ENCODE measurements at regions not wholly inside any gene's neighbourhood (a gene's known extent, or its start where the extent isn't known, plus 50 kb on each side); places are given as distances from the start of the nearest gene placed in this dataset.

- TF ChIP-seq JUNB (IDR thresholded peaks at IDR 0.05; ENCODE audit: unreplicated experiment) (no peak), CTCF (conservative IDR thresholded peaks at IDR 0.05; ENCODE audit: low read depth in 2 of 2) (no peak), POLR2AphosphoS5 (IDR thresholded peaks at IDR 0.05; ENCODE audit: low read depth) (no peak), EZH2phosphoT487 (IDR thresholded peaks at IDR 0.05; ENCODE audit: unreplicated experiment) (no peak), REST (IDR thresholded peaks at IDR 0.05; ENCODE audit: unreplicated experiment) (no peak), EZH2 (IDR thresholded peaks at IDR 0.05; ENCODE audit: low read depth, unreplicated experiment) (no peak)
Measured at GRCh38 chr21:28783641-28784185, 209.0 kb downstream of the LTN1 start (continued).

GRCh38 chr21:28781602-28782276, 210.9 kb downstream of the LTN1 start:
- Histone ChIP-seq H3K27me3 (ENCODE audit: insufficient read depth) (no peaks in the 10 kb centered on the region), H3K4me1 (ENCODE audit: insufficient read depth) (no peaks in the 10 kb centered on the region), H4K20me1 (replicated peaks; ENCODE audit: insufficient read depth) (no peaks in the 10 kb centered on the region), H3K27ac (ENCODE audit: low read depth) (no peak overlapping the region), H3K36me3 (ENCODE audit: insufficient read depth) (no peaks in the 10 kb centered on the region), H3K4me2 (no peak overlapping the region), H3K79me2 (replicated peaks; ENCODE audit: insufficient read depth) (no peaks in the 10 kb centered on the region), H3K4me3 (no peak overlapping the region), H2AFZ (no peak overlapping the region), H3F3A (replicated peaks; ENCODE audit: low read depth) (no peaks in the 10 kb centered on the region), H3K9me2 (ENCODE audit: insufficient read depth) (peaks cover 26% of the 10 kb centered on the region)
- DNase-seq (ENCODE audit: low spot score) (peak; percentile 51), ATAC-seq (no peak)
- TF ChIP-seq NANOG (IDR thresholded peaks at IDR 0.05; ENCODE audit: borderline replicate concordance) (no peak), ZNF462 (CRISPR knock-in tag; IDR thresholded peaks at IDR 0.05) (no peak), ZNF331 (CRISPR knock-in tag; IDR thresholded peaks at IDR 0.05; ENCODE audit: low read depth) (no peak), CTCF (conservative IDR thresholded peaks at IDR 0.05; ENCODE audit: low read depth in 2 of 2) (peak; percentile 34 to 53)
- H3K4me3 Mint-ChIP-seq = no peak overlapping the region
- H3K27me3 Mint-ChIP-seq (ENCODE audit: insufficient read depth, low read depth, poor library complexity) = no peaks in the 10 kb centered on the region
- peaks cover 39% of the 10 kb centered on the region for H3K9me3 Mint-ChIP-seq
- no peaks in the 10 kb centered on the region for H3K4me1 Mint-ChIP-seq
- no peak overlapping the region for H3K27ac Mint-ChIP-seq
- peaks cover 12% of the 10 kb centered on the region; the same call in 2 of the 3 replicates for H3K36me3 Mint-ChIP-seq (ENCODE audit: low read depth)

Data from GM23338 (cell line).